GM10266 (cell line): ENCODE measurements at regions not wholly inside any gene's neighbourhood (a gene's known extent, or its start where the extent isn't known, plus 50 kb on each side); places are given as distances from the start of the nearest gene placed in this dataset.
"Not testable (repeated sequence)": the region's sequence is repeated elsewhere in the genome, so short reads cannot be mapped to it uniquely, and the experiment has no call there.

Experiments
- DNase-seq: peaks from one replicate; pipeline ENCODE4 v3.0.0; 2012; ENCODE audit errors: extremely low spot score
- CTCF ChIP-seq: IDR thresholded peaks from 2 replicates; pipeline ENCODE4 v1.5.1; 2012; ENCODE audit warnings: mild to moderate bottlenecking, low read depth; ENCODE audit not compliant: control insufficient read depth, insufficient read depth; ENCODE audit errors: missing control alignments

DNA sequence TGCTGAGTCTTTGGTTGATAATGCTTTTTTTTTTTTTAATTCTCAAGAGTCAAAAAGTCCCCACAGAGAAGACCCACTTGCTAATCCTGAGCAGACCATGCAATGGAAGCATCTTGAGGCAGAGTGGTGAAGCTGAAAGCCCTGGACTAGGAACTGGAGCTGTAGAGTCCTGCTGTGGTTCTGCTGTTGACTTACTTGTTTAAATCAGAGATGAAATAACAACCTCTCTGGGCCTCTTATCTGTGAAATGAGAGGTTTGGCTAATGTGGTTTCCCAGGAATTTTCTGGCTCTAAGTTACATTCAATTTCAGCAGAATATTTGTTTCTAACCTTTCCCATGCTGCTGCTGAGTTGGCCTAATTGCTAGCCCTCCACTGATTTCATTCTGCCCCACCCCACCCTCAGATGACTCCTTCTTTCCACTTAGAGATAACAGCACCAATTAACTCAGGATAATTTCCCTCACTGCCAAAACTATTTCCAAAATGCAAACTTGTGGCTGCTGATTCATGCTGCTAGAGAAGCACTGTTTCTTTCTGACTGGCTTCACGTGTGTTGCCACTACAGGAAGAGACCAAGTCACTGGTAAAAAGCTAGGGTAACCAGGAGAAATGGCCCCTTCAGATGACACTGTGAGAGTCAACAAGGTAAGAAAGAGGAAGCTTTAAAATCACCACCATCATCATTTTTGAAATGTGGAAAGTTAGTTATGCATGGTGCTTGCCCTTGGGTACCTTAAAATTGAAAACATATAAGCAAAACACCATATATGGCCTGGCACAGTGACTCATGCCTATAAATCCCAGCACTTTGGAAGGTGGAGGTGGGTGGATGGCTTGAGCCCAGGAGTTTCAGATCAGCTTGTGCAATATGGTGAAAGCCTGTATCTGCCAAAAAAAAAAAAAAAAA is 326.4 kb downstream of the DCHS2 start:
- DNase-seq = no peak

DNA sequence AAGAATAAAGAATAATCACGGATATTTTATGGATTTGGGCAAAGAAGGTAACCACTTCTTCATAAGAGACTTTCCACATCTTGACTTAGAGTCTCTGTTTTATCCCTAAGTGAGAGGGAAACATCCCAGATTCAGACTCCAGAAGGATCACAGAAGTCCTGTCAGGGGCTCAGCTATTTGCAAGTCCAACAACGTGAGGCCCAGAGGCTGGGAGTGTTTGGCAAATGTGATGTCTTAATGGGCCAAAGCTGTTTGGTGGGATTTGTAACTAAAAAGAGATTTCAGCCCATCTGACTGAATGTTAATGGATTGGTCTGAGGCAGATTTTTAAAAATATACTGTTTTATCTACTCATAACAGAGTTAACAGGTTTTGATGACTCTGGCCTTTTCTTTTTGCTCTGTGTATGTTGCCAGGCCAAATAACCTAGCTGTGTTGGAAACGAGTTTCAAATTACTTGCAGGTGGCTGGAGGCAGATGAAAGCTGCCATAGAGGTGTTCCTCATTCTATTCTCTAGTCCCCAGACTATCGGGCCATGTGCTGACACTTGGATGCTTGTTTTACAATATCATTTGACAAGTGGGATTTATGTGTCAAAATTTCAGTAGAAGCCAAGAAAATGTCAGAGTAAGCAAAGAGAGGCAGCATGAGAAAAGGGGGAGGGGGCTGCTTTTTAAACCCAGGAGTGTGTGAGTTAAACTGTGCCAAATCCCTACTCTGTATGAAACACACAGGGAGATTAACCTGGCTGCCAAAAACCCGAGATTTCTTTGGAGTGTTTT is 330.9 kb downstream of the DCHS2 start:
- no peak for DNase-seq
- TF ChIP-seq CTCF = no peak

More for the DNA sequence above, 326.4 kb downstream of the DCHS2 start:
- no peak for TF ChIP-seq CTCF

DNA sequence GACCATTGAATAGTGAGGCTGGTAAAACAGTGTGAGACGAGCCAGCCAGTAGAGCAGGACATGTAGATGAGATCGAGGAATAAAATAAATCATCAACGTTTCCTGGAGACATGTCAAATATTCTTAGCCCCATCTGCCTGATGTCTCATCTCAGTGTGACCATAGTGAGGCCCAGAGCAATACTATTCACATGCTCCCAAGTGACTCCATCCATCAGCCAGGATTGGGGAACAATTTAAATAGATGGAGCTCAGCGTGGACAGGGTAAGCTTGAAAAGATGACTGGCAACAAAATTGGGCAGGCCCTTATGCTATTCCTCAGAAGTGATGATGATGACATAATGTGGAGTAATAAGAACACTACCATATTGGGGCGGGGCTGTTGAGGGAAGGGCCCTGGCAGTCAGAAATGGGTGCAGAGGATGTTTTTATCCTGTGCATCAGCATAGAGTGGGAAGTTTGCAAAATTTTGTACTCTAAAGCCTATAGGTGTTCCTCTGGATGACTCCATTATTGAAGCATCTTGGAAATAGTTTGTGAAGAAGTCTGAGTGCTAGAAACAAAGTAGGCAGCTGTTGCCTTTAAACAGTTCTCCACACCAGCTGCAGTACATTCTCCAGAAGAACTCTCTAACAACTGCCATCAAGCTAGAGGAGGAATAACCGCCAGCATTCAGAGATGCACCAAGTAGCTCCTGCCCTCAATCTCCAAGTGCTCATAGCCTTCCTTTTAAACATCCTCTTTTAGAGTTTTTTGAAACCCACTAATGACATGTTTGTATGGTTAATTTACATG is 333.0 kb downstream of the DCHS2 start:
- TF ChIP-seq CTCF = no peak
- no peak for DNase-seq

GRCh38 chr4:154152546-154152945 is 339.1 kb downstream of the DCHS2 start:
- DNase-seq = no peak
- no peak for TF ChIP-seq CTCF

- not testable (repeated sequence) for DNase-seq
Observed at GRCh38 chr4:154149236-154149635, 342.4 kb downstream of the DCHS2 start.

GRCh38 chr4:154143720-154144119 is 347.9 kb downstream of the DCHS2 start:
- DNase-seq = no peak
- TF ChIP-seq CTCF = no peak

DNA sequence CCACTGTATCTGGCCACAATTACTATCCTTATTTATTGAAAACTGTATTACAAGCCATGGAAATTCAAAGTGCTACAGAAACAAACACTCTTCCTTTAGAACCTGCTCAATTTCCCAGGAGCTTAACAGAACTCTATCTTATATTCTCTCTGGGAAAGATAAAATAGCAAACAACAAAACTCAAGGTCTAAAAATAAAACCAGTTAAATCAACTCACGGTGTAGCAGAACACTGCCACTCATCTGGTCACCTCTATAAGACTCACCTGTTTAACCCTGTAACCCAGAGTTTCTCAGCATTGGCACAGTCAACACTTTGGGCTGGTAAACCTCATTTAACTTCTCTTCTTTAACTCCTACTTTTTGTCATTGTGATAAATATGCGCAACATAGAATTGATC is 348.9 kb downstream of the DCHS2 start:
- no peak for TF ChIP-seq CTCF

More for the DNA sequence above, 348.9 kb downstream of the DCHS2 start:
- DNase-seq = no peak
